Neural cell (in vitro differentiated cells): ENCODE measurements at regions not wholly inside any gene's neighbourhood (a gene's known extent, or its start where the extent isn't known, plus 50 kb on each side); places are given as distances from the start of the nearest gene placed in this dataset.

Experiments
- EP300 ChIP-seq: fragments of 450-650 bp; conservative IDR thresholded peaks from 2 replicates; pipeline ENCODE4 v1.6.1; 2014; ENCODE audit warnings: antibody characterized with exemption, mild to moderate bottlenecking, moderate library complexity; ENCODE audit not compliant: poor library complexity, severe bottlenecking
- RAD21 ChIP-seq: fragments of 450-650 bp; conservative IDR thresholded peaks from 2 replicates; pipeline ENCODE4 v1.6.1; 2014; ENCODE audit warnings: antibody characterized with exemption, mild to moderate bottlenecking, moderate library complexity
- TF ChIP-seq, protein P1 (sequence below): fragments of 450-650 bp; IDR thresholded peaks from 2 replicates; pipeline ENCODE4 v1.5.1; 2014; ENCODE audit warnings: antibody characterized with exemption, mild to moderate bottlenecking, moderate library complexity; ENCODE audit not compliant: poor library complexity, severe bottlenecking

DNA sequence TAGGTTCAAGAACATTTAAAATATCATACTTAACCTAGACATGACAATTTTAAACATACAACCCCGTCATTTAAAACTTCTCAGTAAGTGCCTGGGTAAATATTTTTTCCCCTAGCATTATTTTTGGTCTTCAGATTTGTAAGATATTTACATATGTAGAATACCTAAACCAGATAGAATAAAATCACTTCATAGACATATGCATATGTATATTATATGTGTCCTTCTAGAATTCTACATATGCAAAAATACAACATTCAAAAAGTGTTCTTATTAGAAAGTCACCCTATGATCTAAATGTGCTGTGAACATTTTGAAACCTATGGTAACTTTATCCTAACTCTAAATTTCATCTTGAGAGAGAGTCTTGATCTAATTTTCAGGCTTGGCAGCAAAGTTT lies 1467.0 kb upstream of the B3GALT2 start:
- TF ChIP-seq, protein P1, sequence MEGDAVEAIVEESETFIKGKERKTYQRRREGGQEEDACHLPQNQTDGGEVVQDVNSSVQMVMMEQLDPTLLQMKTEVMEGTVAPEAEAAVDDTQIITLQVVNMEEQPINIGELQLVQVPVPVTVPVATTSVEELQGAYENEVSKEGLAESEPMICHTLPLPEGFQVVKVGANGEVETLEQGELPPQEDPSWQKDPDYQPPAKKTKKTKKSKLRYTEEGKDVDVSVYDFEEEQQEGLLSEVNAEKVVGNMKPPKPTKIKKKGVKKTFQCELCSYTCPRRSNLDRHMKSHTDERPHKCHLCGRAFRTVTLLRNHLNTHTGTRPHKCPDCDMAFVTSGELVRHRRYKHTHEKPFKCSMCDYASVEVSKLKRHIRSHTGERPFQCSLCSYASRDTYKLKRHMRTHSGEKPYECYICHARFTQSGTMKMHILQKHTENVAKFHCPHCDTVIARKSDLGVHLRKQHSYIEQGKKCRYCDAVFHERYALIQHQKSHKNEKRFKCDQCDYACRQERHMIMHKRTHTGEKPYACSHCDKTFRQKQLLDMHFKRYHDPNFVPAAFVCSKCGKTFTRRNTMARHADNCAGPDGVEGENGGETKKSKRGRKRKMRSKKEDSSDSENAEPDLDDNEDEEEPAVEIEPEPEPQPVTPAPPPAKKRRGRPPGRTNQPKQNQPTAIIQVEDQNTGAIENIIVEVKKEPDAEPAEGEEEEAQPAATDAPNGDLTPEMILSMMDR, result no peak
- TF ChIP-seq EP300 (no peak), RAD21 (no peak)
